ENCODE measurements at regions not wholly inside any gene's neighbourhood (a gene's known extent, or its start where the extent isn't known, plus 50 kb on each side); places are given as distances from the start of the nearest gene placed in this dataset.

- TF ChIP-seq CTCF (IDR thresholded peaks at IDR 0.05) (no peak), POLR2A (IDR thresholded peaks at IDR 0.05) (no peak)
Measured at GRCh38 chr15:81765816-81766215, 280.0 kb downstream of the MEX3B start.

Data from breast epithelium (tissue), 3 donors.